ENCODE measurements at regions not wholly inside any gene's neighbourhood (a gene's known extent, or its start where the extent isn't known, plus 50 kb on each side); places are given as distances from the start of the nearest gene placed in this dataset.

- no peak overlapping the region for H3K27ac ChIP-seq (ENCODE audit: low read depth, low read length)
- H3K18ac ChIP-seq (ENCODE audit: extremely low read depth, low read length): no peak overlapping the region
- H4K91ac ChIP-seq (replicated peaks; ENCODE audit: insufficient read length, low read length): no peak overlapping the region
- H4K20me1 ChIP-seq (replicated peaks in 1 of 2; ENCODE audit: control insufficient read depth in 1 of 2, insufficient read depth in 2 of 2, low read length in 2 of 2): no peaks in the 10 kb centered on the region
- no peaks in the 10 kb centered on the region for H3K9me3 ChIP-seq (ENCODE audit: insufficient read depth in 2 of 2, low read depth in 1 of 2, low read length in 1 of 2)
- POLR2A ChIA-PET (ENCODE audit: partially characterized antibody): no interaction called here
- H2AFZ ChIP-seq (ENCODE audit: low read length): no peak overlapping the region
- H2BK12ac ChIP-seq (ENCODE audit: low read depth, low read length): no peak overlapping the region
- H4K8ac ChIP-seq (ENCODE audit: extremely low read depth, insufficient read depth, low read length): no peak overlapping the region
- H3K9ac ChIP-seq (replicated peaks in 1 of 4; ENCODE audit: extremely low read depth in 1 of 4, low read depth in 3 of 4, low read length in 3 of 4): no peak overlapping the region
- 78% methylated on average over 6 of the region's 6 CpGs; no CpG with 5 or more reads in 1 of the 2 experiments for WGBS, 2 experiments (ENCODE audit: extremely low coverage in 1 of 2, insufficient coverage in 1 of 2, insufficient read length in 1 of 2, insufficient replicate concordance in 2 of 2, low coverage in 1 of 2, low lambda C conversion rate in 2 of 2, missing lambda C conversion rate in 1 of 2)
- no peaks in the 10 kb centered on the region for H3K79me2 ChIP-seq (ENCODE audit: control insufficient read depth in 1 of 2, insufficient read depth in 2 of 2, low read length in 2 of 2)
- CTCF ChIA-PET (ENCODE audit: partially characterized antibody): no interaction called here
- no peak for TF ChIP-seq ATF3 (IDR thresholded peaks at IDR 0.05; ENCODE audit: insufficient read depth, low read depth, low read length)
- TF ChIP-seq SP2 (IDR thresholded peaks at IDR 0.05; ENCODE audit: low read length): no peak
- no peak for TF ChIP-seq SP1 (IDR thresholded peaks at IDR 0.05; ENCODE audit: low read depth, low read length)
- no peak for TF ChIP-seq E2F6 (IDR thresholded peaks at IDR 0.05)
- TF ChIP-seq CHD2 (IDR thresholded peaks at IDR 0.05; ENCODE audit: low read length): no peak
- no peak for TF ChIP-seq KDM1A (IDR thresholded peaks at IDR 0.05; ENCODE audit: borderline replicate concordance, low read length)
- no peak for TF ChIP-seq RNF2 (IDR thresholded peaks at IDR 0.05; ENCODE audit: borderline replicate concordance, low read depth, low read length, missing control alignments, poor library complexity, severe bottlenecking)
- no peak for TF ChIP-seq SRF (IDR thresholded peaks at IDR 0.05; ENCODE audit: low read depth, low read length)
- no peak for TF ChIP-seq GTF2F1 (IDR thresholded peaks at IDR 0.05; ENCODE audit: borderline replicate concordance, low read depth, low read length)
- no peak for TF ChIP-seq MAX (IDR thresholded peaks at IDR 0.05)
- TF ChIP-seq PHF8 (conservative IDR thresholded peaks at IDR 0.05; ENCODE audit: low read depth, low read length): no peak
- TF ChIP-seq BRCA1 (IDR thresholded peaks at IDR 0.05; ENCODE audit: low read depth, low read length): no peak
- no peak overlapping the region for H3K4me2 ChIP-seq (ENCODE audit: insufficient read depth in 1 of 2, low read depth in 2 of 2, low read length in 2 of 2)
- no peaks in the 10 kb centered on the region for H3K27me3 ChIP-seq (replicated peaks in 1 of 4; ENCODE audit: control insufficient read depth in 3 of 4, extremely low read depth in 1 of 4, insufficient read depth in 3 of 4, low read length in 3 of 4)
- H2AK5ac ChIP-seq (ENCODE audit: low read depth, low read length): no peak overlapping the region
- no peaks in the 10 kb centered on the region for H3K23me2 ChIP-seq (ENCODE audit: low read depth, low read length)
- no peak overlapping the region for H2BK20ac ChIP-seq (ENCODE audit: low read length)
- no peak overlapping the region for H3K23ac ChIP-seq (ENCODE audit: insufficient read length)
- H3K4me1 ChIP-seq (replicated peaks in 1 of 4; ENCODE audit: control insufficient read depth in 3 of 4, insufficient read depth in 4 of 4, low read length in 3 of 4): no peaks in the 10 kb centered on the region
- no peak overlapping the region for H2BK15ac ChIP-seq (ENCODE audit: low read length)
- H3K4me3 ChIP-seq (ENCODE audit: extremely low read depth in 1 of 4, insufficient read depth in 2 of 4, low read depth in 3 of 4, low read length in 4 of 4): no peak overlapping the region
- no peaks in the 10 kb centered on the region for H3K79me1 ChIP-seq (ENCODE audit: low read depth, low read length)
- H4K5ac ChIP-seq (ENCODE audit: insufficient read length, low read depth, low read length): no peak overlapping the region
- H2BK5ac ChIP-seq (ENCODE audit: low read depth, low read length): no peak overlapping the region
- H3K4ac ChIP-seq (replicated peaks; ENCODE audit: insufficient read length, low read depth, low read length): no peak overlapping the region
- no peaks in the 10 kb centered on the region for H3K36me3 ChIP-seq (ENCODE audit: control insufficient read depth in 2 of 4, insufficient read depth in 4 of 4, low read length in 3 of 4)
- DNase-seq (ENCODE audit: low read depth in 1 of 2, low spot score in 2 of 2): no peak
- no peak overlapping the region for H2BK120ac ChIP-seq (replicated peaks; ENCODE audit: low read depth, low read length)
- FAIRE-seq: no peak
- no peak overlapping the region for H3K56ac ChIP-seq (replicated peaks; ENCODE audit: insufficient read length, low read depth, low read length)
- H3K14ac ChIP-seq (ENCODE audit: insufficient read length): no peak overlapping the region
Observed at GRCh38 chr20:10857352-10858070, 183.7 kb upstream of the JAG1 start.

Measured in H1 (cell line).